GM21526 (cell line): ENCODE measurements at regions not wholly inside any gene's neighbourhood (a gene's known extent, or its start where the extent isn't known, plus 50 kb on each side); places are given as distances from the start of the nearest gene placed in this dataset.

Source experiments
- ATAC-seq: cut with Tn5 transposase; IDR thresholded peaks from one replicate; pipeline ENCODE4 v1.9.1; 2021; ENCODE audit warnings: moderate library complexity; ENCODE audit not compliant: unreplicated experiment, low FRiP score

GRCh38 chr3:31133541-31133940 lies 239.1 kb upstream of the GADL1 start:
- ATAC-seq: no peak

- no peak for ATAC-seq
These were observed 241.1 kb upstream of the GADL1 start for GRCh38 chr3:31135546-31135945.

- no peak for ATAC-seq
These were observed 243.4 kb upstream of the GADL1 start for GRCh38 chr3:31137718-31138465.

GRCh38 chr3:31140470-31140869 lies 246.0 kb upstream of the GADL1 start:
- ATAC-seq: no peak

- ATAC-seq: no peak
These were observed 247.7 kb upstream of the GADL1 start for GRCh38 chr3:31142139-31142538.

- no peak for ATAC-seq
These were observed 248.1 kb upstream of the GADL1 start for GRCh38 chr3:31142543-31142942.

GRCh38 chr3:31145062-31145461 lies 250.6 kb upstream of the GADL1 start:
- no peak for ATAC-seq

- no peak for ATAC-seq
These were observed 253.1 kb upstream of the GADL1 start for GRCh38 chr3:31147550-31147949.

- ATAC-seq: no peak
These were observed 262.7 kb upstream of the GADL1 start for GRCh38 chr3:31157047-31157694.

- no peak for ATAC-seq
These were observed 263.6 kb upstream of the GADL1 start for GRCh38 chr3:31157893-31158620.

GRCh38 chr3:31159331-31160039 lies 265.0 kb upstream of the GADL1 start:
- ATAC-seq: no peak

GRCh38 chr3:31161889-31162288 lies 267.4 kb upstream of the GADL1 start:
- no peak for ATAC-seq

- no peak for ATAC-seq
These were observed 269.9 kb upstream of the GADL1 start for GRCh38 chr3:31164381-31164780.

GRCh38 chr3:31165399-31165860 lies 271.0 kb upstream of the GADL1 start:
- no peak for ATAC-seq

GRCh38 chr3:31166249-31166885 lies 271.9 kb upstream of the GADL1 start:
- no peak for ATAC-seq

- no peak for ATAC-seq
These were observed 273.2 kb upstream of the GADL1 start for GRCh38 chr3:31167666-31168065.

GRCh38 chr3:31170932-31171670 lies 276.6 kb upstream of the GADL1 start:
- no peak for ATAC-seq

GRCh38 chr3:31172336-31172735 lies 277.9 kb upstream of the GADL1 start:
- ATAC-seq: no peak

- no peak for ATAC-seq
These were observed 278.8 kb upstream of the GADL1 start for GRCh38 chr3:31173118-31173718.
